HEK293 (cell line): ENCODE measurements at regions not wholly inside any gene's neighbourhood (a gene's known extent, or its start where the extent isn't known, plus 50 kb on each side); places are given as distances from the start of the nearest gene placed in this dataset.

Experiments used
- HOXA7 ChIP-seq: sonication (generic); formaldehyde crosslinking; IDR thresholded peaks from 2 replicates; pipeline ENCODE4 v1.8.1; 2022; ENCODE audit warnings: missing genetic modification reagents, borderline replicate concordance
- SP2 ChIP-seq: fragments of 450-650 bp; formaldehyde crosslinking; IDR thresholded peaks from 2 replicates; pipeline ENCODE4 v1.5.1; 2016; ENCODE audit warnings: missing biosample characterization, missing genetic modification characterization
- ZNF175 ChIP-seq: fragments of 450-650 bp; formaldehyde crosslinking; IDR thresholded peaks from 2 replicates; pipeline ENCODE4 v1.5.1; 2016; ENCODE audit warnings: missing biosample characterization, missing genetic modification characterization
- ZNF23 ChIP-seq: fragments of 450-650 bp; formaldehyde crosslinking; IDR thresholded peaks from 2 replicates; pipeline ENCODE4 v1.5.1; 2016; ENCODE audit warnings: missing biosample characterization, missing genetic modification characterization, borderline replicate concordance
- ZNF24 ChIP-seq: fragments of 450-650 bp; formaldehyde crosslinking; IDR thresholded peaks from 2 replicates; pipeline ENCODE4 v1.5.1; 2016; ENCODE audit warnings: missing biosample characterization, missing genetic modification characterization
- ZNF549 ChIP-seq: fragments of 450-650 bp; IDR thresholded peaks from 2 replicates; pipeline ENCODE4 v1.5.1; 2018; ENCODE audit warnings: missing biosample characterization, missing genetic modification characterization, mild to moderate bottlenecking, inconsistent platforms, moderate library complexity
- ZNF660 ChIP-seq: fragments of 450-650 bp; IDR thresholded peaks from 2 replicates; pipeline ENCODE4 v1.5.1; 2018; ENCODE audit warnings: missing biosample characterization, mild to moderate bottlenecking, missing genetic modification characterization
- ZNF707 ChIP-seq: fragments of 450-650 bp; formaldehyde crosslinking; IDR thresholded peaks from 2 replicates; pipeline ENCODE4 v1.5.1; 2016; ENCODE audit warnings: missing biosample characterization, missing genetic modification characterization
- ZNF792 ChIP-seq: fragments of 450-650 bp; formaldehyde crosslinking; IDR thresholded peaks from 2 replicates; pipeline ENCODE4 v1.5.1; 2016; ENCODE audit warnings: missing biosample characterization, missing genetic modification characterization
- TF ChIP-seq, protein P1 (sequence below): fragments of 450-650 bp; formaldehyde crosslinking; IDR thresholded peaks from 2 replicates; pipeline ENCODE4 v1.5.1; 2016; ENCODE audit warnings: missing biosample characterization, missing genetic modification characterization
- TF ChIP-seq, protein P2 (sequence below): fragments of 450-650 bp; formaldehyde crosslinking; IDR thresholded peaks from 2 replicates; pipeline ENCODE4 v1.5.1; 2016; ENCODE audit warnings: missing biosample characterization, missing genetic modification characterization
- TF ChIP-seq, protein P3 (sequence below): IDR thresholded peaks from 2 replicates; pipeline ENCODE4 v1.6.1; 2011; ENCODE audit warnings: mild to moderate bottlenecking, low read depth, low read length, borderline replicate concordance

DNA sequence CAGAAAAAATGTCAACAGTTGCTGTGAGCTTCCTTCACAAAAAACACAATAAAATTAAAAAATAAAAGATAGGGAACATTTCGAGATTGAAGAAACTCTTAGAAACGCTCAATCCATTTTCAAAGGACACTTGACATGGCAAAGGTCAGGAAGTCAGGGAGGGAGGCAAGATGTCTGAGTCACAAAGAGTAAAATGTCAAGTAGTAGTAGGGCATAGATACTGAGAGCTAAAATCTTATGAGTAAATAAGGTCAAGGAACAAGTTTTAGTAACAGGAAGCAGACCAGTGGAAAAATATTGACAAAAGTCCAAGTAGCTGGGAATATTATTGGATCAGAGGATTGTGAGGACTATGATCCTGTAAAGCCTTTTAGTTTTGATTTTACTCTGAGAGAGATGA lies 495.6 kb downstream of the TMX3 start:
- no peak for TF ChIP-seq ZNF792 (tag by site-specific recombination)
- no peak for TF ChIP-seq ZNF549
- TF ChIP-seq ZNF23 (tag by site-specific recombination), result no peak
- TF ChIP-seq, protein P1, sequence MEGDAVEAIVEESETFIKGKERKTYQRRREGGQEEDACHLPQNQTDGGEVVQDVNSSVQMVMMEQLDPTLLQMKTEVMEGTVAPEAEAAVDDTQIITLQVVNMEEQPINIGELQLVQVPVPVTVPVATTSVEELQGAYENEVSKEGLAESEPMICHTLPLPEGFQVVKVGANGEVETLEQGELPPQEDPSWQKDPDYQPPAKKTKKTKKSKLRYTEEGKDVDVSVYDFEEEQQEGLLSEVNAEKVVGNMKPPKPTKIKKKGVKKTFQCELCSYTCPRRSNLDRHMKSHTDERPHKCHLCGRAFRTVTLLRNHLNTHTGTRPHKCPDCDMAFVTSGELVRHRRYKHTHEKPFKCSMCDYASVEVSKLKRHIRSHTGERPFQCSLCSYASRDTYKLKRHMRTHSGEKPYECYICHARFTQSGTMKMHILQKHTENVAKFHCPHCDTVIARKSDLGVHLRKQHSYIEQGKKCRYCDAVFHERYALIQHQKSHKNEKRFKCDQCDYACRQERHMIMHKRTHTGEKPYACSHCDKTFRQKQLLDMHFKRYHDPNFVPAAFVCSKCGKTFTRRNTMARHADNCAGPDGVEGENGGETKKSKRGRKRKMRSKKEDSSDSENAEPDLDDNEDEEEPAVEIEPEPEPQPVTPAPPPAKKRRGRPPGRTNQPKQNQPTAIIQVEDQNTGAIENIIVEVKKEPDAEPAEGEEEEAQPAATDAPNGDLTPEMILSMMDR (tag by site-specific recombination), result no peak
- TF ChIP-seq ZNF175 (tag by site-specific recombination), result no peak
- TF ChIP-seq ZNF707 (tag by site-specific recombination), result no peak
- TF ChIP-seq SP2, result no peak
- no peak for TF ChIP-seq ZNF660 (tag by site-specific recombination)
- TF ChIP-seq ZNF24 (tag by site-specific recombination), result no peak
- TF ChIP-seq HOXA7 (CRISPR knock-in tag), result no peak
- TF ChIP-seq, protein P2, sequence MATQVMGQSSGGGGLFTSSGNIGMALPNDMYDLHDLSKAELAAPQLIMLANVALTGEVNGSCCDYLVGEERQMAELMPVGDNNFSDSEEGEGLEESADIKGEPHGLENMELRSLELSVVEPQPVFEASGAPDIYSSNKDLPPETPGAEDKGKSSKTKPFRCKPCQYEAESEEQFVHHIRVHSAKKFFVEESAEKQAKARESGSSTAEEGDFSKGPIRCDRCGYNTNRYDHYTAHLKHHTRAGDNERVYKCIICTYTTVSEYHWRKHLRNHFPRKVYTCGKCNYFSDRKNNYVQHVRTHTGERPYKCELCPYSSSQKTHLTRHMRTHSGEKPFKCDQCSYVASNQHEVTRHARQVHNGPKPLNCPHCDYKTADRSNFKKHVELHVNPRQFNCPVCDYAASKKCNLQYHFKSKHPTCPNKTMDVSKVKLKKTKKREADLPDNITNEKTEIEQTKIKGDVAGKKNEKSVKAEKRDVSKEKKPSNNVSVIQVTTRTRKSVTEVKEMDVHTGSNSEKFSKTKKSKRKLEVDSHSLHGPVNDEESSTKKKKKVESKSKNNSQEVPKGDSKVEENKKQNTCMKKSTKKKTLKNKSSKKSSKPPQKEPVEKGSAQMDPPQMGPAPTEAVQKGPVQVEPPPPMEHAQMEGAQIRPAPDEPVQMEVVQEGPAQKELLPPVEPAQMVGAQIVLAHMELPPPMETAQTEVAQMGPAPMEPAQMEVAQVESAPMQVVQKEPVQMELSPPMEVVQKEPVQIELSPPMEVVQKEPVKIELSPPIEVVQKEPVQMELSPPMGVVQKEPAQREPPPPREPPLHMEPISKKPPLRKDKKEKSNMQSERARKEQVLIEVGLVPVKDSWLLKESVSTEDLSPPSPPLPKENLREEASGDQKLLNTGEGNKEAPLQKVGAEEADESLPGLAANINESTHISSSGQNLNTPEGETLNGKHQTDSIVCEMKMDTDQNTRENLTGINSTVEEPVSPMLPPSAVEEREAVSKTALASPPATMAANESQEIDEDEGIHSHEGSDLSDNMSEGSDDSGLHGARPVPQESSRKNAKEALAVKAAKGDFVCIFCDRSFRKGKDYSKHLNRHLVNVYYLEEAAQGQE (tag by site-specific recombination), result no peak
- TF ChIP-seq, protein P3, sequence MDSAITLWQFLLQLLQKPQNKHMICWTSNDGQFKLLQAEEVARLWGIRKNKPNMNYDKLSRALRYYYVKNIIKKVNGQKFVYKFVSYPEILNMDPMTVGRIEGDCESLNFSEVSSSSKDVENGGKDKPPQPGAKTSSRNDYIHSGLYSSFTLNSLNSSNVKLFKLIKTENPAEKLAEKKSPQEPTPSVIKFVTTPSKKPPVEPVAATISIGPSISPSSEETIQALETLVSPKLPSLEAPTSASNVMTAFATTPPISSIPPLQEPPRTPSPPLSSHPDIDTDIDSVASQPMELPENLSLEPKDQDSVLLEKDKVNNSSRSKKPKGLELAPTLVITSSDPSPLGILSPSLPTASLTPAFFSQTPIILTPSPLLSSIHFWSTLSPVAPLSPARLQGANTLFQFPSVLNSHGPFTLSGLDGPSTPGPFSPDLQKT, result no peak
